D721Med (cell line): ENCODE measurements at regions not wholly inside any gene's neighbourhood (a gene's known extent, or its start where the extent isn't known, plus 50 kb on each side); places are given as distances from the start of the nearest gene placed in this dataset.

Experiments used
- DNase-seq: peaks from one replicate; pipeline ENCODE4 v3.0.0; 2011; ENCODE audit warnings: low spot score; ENCODE audit not compliant: insufficient read length
- FAIRE-seq: peaks from 2 replicates; lab custom pipeline; 2011; peaks lifted over from hg19 to GRCh38; lab: Jason Lieb, UNC
- TF ChIP-seq, protein P1 (sequence below): IDR thresholded peaks from 2 replicates; pipeline ENCODE4 v1.5.1; 2012; ENCODE audit warnings: mild to moderate bottlenecking, control low read depth; ENCODE audit not compliant: insufficient read depth; ENCODE audit errors: missing control alignments

DNA sequence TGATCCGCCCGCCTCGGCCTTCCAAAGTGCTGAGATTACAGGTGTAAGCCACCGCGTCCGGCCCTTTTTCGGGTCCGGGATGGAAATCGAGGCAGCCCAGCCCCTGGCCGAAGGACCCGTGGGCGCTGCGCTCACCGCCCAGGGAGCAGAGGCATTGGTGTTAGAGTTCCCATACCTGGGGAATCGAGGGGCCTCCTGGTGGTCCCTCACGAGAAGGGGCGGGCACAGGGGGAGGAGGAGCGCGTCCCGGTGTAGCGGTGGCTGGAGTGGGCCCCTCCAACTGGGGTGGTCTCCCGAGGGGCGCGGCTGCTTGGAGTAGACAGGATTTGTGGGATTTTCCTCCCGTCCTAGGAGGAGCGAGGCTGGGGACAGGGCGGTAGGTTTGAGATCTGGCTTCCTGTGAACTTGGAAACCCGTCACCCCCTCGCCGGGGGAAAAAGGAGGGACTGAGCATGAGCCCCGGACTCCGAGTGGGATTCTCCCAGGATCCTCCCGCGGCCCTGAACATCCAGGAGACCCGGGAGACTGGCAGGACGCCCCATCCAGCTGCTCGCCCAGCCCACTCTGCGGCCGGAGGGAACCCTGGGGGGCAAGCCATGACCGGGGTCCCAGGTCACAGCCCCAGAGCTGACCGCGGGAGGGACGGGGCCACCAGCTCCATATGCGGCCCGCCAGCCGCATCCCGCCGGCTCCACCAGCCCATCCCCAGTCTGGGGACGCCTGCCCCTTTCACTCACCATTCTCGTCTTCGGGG lies 70.9 kb downstream of the ASCL4 start:
- FAIRE-seq (no peak), DNase-seq (no peak)
- TF ChIP-seq, protein P1, sequence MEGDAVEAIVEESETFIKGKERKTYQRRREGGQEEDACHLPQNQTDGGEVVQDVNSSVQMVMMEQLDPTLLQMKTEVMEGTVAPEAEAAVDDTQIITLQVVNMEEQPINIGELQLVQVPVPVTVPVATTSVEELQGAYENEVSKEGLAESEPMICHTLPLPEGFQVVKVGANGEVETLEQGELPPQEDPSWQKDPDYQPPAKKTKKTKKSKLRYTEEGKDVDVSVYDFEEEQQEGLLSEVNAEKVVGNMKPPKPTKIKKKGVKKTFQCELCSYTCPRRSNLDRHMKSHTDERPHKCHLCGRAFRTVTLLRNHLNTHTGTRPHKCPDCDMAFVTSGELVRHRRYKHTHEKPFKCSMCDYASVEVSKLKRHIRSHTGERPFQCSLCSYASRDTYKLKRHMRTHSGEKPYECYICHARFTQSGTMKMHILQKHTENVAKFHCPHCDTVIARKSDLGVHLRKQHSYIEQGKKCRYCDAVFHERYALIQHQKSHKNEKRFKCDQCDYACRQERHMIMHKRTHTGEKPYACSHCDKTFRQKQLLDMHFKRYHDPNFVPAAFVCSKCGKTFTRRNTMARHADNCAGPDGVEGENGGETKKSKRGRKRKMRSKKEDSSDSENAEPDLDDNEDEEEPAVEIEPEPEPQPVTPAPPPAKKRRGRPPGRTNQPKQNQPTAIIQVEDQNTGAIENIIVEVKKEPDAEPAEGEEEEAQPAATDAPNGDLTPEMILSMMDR: no peak

DNA sequence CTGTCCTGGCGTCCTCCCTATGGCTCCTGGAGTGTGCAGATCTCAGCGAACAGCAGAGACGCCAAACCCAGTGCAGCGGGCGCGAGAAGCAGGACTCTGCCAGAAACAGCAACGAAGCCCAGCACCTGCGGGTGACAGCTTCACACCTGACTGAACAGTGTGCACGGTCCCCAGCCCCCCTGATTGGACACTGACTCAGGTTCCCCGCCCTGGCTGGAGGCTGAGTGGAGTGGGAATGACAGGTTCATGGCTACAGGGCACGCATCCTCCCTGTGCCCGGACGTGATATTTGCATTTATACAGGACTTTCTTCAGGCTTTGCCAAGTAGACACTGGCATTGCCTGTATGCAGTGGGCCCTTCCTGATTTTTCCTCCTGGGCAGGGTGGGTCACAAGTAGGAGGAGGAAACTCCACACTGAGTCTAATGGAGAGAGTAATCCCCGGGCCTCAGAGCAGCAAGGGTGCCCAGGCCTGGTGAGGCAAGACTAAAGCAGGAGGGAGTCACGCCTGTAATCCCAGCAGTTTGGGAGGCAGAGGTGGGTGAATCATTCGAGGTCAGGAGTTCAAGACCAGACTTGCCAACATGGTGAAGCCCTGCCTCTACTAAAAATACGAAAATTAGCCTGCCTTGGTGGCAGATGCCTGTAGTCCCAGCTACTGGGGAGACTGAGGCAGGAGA lies 71.6 kb downstream of the ASCL4 start:
- TF ChIP-seq, protein P1: no peak
- no peak for FAIRE-seq
- DNase-seq: no peak

DNA sequence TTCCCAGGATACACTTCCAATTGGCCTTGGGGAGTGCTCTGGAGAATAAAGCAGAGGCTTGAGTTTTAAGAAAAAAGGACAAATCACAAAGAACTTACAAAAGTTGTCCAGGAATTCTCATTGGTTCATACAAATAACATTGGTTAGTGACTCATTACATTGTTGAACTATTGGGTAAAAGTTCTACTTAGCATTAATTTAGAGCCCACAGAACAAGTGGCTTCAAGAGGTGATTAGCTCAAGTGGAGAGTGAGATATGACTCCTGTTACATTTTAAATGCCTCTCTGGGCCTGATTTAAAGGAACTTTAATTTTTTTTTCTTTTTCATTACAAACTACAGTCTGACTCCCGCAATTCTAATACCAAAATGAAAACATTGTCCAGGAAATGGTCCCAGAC lies 72.9 kb downstream of the ASCL4 start:
- no peak for FAIRE-seq
- no peak for DNase-seq
- TF ChIP-seq, protein P1: no peak

DNA sequence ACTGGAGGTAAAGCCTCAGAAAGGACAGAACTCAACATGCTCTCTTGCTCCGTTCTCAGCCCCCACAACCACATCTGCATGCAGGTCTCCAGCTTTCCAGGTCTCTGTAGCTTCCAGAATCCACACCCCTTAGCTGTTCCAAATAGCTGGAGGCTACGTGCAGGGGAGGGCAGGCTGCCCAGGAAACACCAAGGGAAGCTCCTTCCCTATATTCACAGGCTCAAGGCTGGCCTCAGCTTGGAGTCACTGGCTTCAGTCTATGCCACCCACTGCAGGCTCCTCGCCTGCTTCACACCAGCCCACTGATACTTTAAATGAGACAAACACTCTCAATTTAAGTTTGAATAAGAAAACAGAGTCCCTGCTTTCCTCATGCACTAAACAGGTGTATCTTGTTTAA lies 73.3 kb downstream of the ASCL4 start:
- FAIRE-seq (no peak), DNase-seq (no peak)
- TF ChIP-seq, protein P1: no peak

DNA sequence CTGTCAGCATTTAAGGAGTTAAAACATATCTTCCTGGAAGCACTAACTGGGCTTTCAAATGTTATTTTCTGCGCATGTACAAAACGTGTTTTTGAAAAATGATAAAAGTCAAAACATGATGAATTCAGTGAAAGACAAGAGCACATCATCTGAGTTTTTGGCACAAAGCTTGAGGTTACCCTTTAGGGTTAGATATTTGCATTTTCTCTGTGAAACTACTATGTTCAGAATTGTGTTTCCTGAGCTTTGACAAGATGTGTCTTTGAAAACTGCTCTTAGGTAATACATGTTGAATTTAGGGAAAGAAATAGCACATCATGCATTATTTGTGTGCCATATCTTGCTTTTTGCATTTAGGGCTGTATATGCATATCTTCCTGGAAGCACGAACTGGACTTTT lies 79.0 kb downstream of the ASCL4 start:
- no peak for FAIRE-seq
- TF ChIP-seq, protein P1: no peak
- DNase-seq: no peak

DNA sequence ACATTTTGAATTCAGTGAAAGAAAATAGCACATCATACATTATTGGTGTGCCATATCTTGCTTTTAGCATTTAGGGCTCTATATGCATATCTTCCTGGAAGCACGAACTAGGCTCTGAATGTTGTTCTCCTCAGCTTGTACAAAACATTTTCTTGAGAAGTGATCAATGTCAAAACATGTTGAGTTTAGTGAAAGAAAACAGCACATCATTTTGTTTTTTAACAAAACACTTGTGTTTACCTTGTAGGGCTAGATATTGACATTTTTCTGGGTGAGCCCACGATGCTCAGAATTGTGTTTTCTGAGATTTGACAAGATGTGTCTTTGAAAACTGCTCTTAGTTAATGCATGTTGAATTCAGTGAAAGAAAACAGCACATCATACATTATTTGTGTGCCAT lies 81.0 kb downstream of the ASCL4 start:
- no peak for DNase-seq
- TF ChIP-seq, protein P1: no peak
- no peak for FAIRE-seq

DNA sequence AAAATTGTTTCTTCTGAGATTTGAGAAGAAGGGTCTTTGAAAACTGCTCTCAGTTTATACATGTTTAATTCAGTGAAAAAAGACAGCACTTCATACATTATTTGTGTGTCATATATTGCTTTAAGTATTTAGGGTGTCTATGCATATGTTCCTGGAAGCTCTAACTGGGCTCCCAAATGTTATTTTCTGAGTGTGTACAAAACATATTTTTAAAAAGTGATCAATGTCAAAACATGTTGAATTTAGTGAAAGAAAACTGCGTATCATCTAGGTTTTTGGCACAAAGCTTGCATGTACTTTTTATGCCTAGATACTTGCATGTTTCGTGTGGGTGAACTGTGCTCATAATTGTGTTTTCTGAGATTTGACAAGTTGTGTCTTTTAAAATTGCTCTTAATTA lies 81.6 kb downstream of the ASCL4 start:
- FAIRE-seq: no peak
- TF ChIP-seq, protein P1: no peak

More for the DNA sequence above, 81.6 kb downstream of the ASCL4 start:
- DNase-seq: no peak
